HCT116 (cell line): ENCODE measurements at regions not wholly inside any gene's neighbourhood (a gene's known extent, or its start where the extent isn't known, plus 50 kb on each side); places are given as distances from the start of the nearest gene placed in this dataset.

Source experiments
- EZH2 ChIP-seq: fragments of 200-600 bp; sonication (generic); IDR thresholded peaks from 2 replicates; pipeline ENCODE4 v1.6.1; 2017; ENCODE audit warnings: antibody characterized with exemption, mixed run types
- EZH2phosphoT487 ChIP-seq: fragments of 200-600 bp; IDR thresholded peaks from 2 replicates; pipeline ENCODE4 v1.6.1; 2018; ENCODE audit warnings: antibody characterized with exemption, borderline replicate concordance
- POLR2A ChIP-seq: IDR thresholded peaks from 2 replicates; pipeline ENCODE4 v1.7.0; 2011; ENCODE audit warnings: borderline replicate concordance; ENCODE audit not compliant: insufficient read depth, insufficient read length; ENCODE audit errors: extremely low read depth
- POLR2AphosphoS5 ChIP-seq: IDR thresholded peaks from 2 replicates; pipeline ENCODE4 v1.6.1; 2011; ENCODE audit warnings: mild to moderate bottlenecking, low read depth, low read length, moderate library complexity
- TF ChIP-seq, protein P1 (sequence below), 3 experiments: fragments of 200-600 bp in 1 of 3; sonication (generic) in 1 of 3; IDR thresholded peaks in 2 of 3; conservative IDR thresholded peaks in 1 of 3; 2 replicates each; pipeline ENCODE4 v1.5.1; 2012 to 2017; ENCODE audit warnings: low read depth in 2 of 3, low read length in 2 of 3, antibody characterized with exemption in 1 of 3, borderline replicate concordance in 1 of 3, control low read depth in 1 of 3, mild to moderate bottlenecking in 1 of 3, mixed read lengths in 1 of 3, mixed run types in 1 of 3, moderate library complexity in 1 of 3; ENCODE audit not compliant: insufficient read depth in 1 of 3
- TF ChIP-seq, protein P2 (sequence below): IDR thresholded peaks from 2 replicates; pipeline ENCODE4 v1.6.1; 2012

DNA sequence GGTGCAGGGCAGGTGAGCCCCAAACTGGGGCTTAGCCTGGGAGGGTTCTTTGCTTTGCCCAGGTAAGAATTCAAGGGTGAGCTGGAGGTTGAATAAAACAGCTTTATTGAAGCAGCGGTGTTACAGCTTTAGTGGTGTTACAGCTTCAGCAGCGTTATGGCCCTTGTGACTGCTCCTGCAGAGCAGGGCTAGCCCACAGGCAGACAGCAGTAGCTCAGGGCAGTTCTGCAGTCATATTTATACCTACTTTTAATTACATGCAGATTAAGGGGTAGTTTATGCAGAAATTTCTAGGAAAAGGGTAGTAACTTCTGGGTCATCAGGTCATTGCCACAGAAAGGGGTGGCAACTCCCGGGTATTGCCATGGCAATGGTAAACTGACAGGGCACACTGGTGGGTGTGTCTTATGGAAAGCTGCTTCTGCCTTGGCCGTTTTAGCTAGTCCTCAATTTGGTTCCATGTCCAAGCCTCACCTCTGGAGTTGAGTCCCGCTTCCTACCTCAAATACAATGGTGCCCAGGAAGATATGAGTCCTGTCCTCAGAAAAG lies 78.2 kb downstream of the THNSL2 start:
- TF ChIP-seq, protein P1, sequence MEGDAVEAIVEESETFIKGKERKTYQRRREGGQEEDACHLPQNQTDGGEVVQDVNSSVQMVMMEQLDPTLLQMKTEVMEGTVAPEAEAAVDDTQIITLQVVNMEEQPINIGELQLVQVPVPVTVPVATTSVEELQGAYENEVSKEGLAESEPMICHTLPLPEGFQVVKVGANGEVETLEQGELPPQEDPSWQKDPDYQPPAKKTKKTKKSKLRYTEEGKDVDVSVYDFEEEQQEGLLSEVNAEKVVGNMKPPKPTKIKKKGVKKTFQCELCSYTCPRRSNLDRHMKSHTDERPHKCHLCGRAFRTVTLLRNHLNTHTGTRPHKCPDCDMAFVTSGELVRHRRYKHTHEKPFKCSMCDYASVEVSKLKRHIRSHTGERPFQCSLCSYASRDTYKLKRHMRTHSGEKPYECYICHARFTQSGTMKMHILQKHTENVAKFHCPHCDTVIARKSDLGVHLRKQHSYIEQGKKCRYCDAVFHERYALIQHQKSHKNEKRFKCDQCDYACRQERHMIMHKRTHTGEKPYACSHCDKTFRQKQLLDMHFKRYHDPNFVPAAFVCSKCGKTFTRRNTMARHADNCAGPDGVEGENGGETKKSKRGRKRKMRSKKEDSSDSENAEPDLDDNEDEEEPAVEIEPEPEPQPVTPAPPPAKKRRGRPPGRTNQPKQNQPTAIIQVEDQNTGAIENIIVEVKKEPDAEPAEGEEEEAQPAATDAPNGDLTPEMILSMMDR (IDR thresholded peaks at IDR 0.05 in 2 of 3, conservative IDR thresholded peaks at IDR 0.05 in 1 of 3; ENCODE audit: borderline replicate concordance in 1 of 3, insufficient read depth in 1 of 3, low read depth in 2 of 3, low read length in 2 of 3), result no peak
- TF ChIP-seq, protein P2, sequence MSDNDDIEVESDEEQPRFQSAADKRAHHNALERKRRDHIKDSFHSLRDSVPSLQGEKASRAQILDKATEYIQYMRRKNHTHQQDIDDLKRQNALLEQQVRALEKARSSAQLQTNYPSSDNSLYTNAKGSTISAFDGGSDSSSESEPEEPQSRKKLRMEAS, result no peak
- TF ChIP-seq EZH2 (no peak), POLR2A (no peak), POLR2AphosphoS5 (no peak), EZH2phosphoT487 (no peak)
